Stimulated activated CD4-positive, alpha-beta T cell treated with anti-CD3 and anti-CD28 coated beads, Interleukin-4, amount 100 ng/mL, for 1 hour (primary cell): ENCODE measurements at regions not wholly inside any gene's neighbourhood (a gene's known extent, or its start where the extent isn't known, plus 50 kb on each side); places are given as distances from the start of the nearest gene placed in this dataset.
"Not testable (repeated sequence)": the region's sequence is repeated elsewhere in the genome, so short reads cannot be mapped to it uniquely, and the experiment has no call there.

Experiments used
- DNase-seq: peaks from one replicate; pipeline ENCODE4 v3.0.0-alpha.2; 2020

- not testable (repeated sequence) for DNase-seq
Observed at GRCh38 chr15:37427393-37427792, 327.0 kb upstream of the MEIS2 start.

DNA sequence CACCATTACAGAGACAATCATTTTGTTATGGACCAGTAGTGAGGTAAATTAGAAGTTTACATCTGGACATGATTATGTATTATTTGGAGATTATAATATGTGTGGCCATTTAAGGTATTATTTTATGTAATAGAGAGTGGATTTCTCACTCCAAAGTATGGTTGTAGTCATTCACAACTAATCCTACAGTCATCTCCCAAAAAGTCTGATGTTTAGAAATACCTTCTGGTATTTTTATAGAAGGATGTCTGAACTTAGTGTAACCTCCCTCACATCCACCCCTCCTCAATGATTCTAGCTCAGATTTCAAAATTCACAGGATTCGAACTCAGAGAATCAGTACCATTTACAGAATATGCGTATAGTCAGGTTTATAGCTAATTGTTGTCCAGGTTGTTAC, 346.6 kb upstream of the MEIS2 start:
- DNase-seq = no peak

- DNase-seq = no peak
Observed at GRCh38 chr15:37452498-37452897, 352.1 kb upstream of the MEIS2 start.

DNA sequence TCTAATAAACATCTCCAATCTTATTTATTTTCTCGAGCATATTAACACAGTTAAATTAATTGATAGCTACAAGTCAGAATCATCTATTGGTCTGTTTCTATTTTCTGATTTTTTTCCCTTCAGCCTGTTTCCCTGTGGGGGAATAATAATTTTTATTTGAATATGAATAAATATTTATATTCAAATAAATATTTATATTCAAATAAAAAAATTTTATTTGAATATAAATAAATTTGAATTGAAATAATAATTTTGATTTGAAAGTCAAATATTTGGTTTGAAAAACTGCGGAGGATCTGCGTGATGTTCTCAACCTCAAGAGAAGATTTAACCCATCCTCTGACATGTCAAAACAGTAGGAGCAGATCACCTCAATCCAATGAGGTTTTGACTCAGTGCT, 380.1 kb upstream of the MEIS2 start:
- DNase-seq = no peak

- no peak for DNase-seq
Observed at GRCh38 chr15:37481126-37481525, 380.8 kb upstream of the MEIS2 start.

DNA sequence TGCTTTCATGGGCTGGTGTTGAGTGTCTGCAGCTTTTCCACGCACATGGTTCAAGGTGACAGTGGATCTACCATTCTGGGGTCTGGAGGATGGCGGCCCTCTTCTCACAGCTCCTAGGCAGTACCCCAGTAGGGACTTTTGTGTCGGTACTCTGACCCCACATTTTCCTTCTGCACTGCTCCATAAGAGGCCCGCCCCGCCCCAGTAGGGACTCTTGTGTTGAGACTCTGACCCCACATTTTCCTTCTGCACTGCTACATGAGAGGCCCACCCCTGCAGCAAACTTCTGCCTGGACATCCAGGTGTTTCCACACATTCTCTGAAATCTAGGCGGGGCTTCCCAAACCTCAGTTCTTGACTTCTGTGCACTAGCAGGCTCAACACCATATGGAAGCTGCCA, 383.4 kb upstream of the MEIS2 start:
- no peak for DNase-seq

GRCh38 chr15:37485056-37485455, 384.7 kb upstream of the MEIS2 start:
- no peak for DNase-seq

DNA sequence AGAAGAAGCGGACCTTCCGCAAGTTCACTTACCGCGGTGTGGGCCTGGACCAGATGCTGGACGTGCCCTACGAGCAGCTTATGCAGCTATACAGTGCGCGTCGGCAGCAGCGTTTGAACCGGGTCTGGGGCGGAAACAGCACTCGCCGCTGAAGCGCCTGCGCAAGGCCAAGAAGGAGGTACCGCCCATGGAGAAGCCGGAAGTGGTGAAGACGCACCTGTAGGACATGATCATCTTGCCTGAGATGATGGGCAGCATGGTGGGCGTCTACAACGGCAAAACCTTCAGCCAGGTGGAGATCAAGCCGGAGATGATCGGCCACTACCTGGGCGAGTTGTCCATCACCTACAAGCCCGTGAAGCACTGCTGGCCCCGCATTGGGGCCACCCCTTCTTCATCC, 390.4 kb upstream of the MEIS2 start:
- DNase-seq = no peak

DNA sequence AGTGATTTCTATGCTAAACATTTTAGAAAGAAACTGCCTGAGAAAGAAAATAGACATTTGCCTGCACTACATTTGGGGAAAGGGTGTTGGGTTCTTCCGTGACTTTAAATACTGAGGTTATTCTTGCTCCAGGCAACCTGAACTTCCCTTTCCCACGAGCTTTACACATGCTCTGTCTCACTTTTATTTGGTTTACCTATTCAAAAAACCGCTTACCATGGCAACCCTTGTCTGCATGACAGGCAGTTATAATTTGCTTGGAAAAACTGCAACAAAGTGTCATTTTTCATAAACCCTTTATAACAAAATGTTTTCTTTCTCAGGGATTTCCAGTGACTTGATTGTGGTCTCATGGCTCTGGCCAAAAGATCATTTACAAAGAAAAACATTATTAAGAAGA, 416.3 kb upstream of the MEIS2 start:
- no peak for DNase-seq

DNA sequence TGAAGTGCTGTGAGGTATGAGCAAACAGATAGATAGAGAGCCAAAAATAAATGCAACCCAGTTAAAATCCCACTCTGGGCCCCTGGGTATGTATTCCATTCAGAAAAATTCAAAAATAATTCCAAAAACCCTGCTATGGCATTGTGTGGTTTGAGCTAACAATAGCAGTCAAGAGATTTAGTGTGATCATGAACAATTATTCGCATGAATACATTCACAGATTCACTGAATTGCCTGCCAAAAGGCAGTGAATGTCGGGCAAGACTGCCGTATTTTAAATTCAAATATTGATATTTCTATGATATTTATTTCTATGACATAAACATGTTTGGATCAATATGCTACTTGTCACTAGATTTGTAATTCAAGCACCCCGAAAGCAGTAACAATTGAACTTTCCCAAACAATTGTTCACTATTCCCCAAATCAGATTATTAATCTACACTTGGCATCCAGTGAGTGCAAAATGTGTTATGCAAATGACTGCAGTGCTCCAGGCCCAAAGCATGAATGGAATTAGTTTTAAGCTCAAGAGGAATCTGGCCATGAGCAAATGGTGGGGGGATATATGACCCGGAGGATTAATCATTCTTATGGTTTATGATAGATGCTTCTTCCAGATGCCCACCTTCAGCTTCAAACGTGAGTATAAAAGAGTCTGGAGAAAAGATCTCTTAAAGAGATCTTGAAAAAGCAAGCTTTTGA, 417.0 kb upstream of the MEIS2 start:
- DNase-seq = no peak

DNA sequence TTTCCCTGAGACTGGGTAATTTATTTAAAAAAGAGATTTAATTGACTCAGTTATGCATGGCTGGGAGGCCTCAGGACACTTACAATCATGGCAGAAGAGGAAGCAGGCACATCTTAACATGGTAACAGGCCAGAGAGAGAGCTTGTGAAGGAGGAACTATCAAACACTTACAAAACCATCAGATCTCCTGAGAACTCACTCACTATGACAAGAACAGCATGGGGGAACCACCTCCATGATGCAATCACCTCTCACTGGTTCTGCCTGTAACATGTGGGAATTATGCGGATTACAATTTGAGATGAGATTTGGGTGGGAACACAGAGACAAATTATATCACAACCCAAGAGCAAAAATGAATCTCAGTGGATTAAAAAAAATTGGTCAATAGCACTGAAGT, 416.0 kb upstream of the TMCO5A start:
- DNase-seq = no peak

- no peak for DNase-seq
Observed at GRCh38 chr15:37520026-37520425, 414.4 kb upstream of the TMCO5A start.

- DNase-seq = no peak
Observed at GRCh38 chr15:37520882-37521281, 413.6 kb upstream of the TMCO5A start.

DNA sequence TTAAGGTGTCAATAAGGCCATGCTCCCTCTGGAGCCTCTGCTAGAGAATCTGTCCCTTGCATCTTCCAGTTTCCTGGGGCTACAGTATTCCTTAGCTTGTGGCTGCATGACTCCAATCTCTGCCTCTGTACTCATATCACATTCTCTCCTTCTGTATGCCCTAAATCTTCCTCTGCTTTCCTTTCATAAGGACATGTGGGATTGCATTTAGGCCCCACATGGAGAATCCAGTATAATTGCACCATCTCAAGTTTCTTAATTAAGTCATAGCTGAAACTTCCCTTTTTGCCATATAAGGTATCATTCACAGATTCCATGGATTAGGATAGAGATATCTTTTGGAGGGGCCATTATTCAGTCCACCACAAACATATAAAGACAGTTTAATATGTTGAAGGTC, 409.8 kb upstream of the TMCO5A start:
- no peak for DNase-seq

- no peak for DNase-seq
Observed at GRCh38 chr15:37528432-37528831, 406.0 kb upstream of the TMCO5A start.

GRCh38 chr15:37536967-37537605, 397.4 kb upstream of the TMCO5A start:
- no peak for DNase-seq

DNA sequence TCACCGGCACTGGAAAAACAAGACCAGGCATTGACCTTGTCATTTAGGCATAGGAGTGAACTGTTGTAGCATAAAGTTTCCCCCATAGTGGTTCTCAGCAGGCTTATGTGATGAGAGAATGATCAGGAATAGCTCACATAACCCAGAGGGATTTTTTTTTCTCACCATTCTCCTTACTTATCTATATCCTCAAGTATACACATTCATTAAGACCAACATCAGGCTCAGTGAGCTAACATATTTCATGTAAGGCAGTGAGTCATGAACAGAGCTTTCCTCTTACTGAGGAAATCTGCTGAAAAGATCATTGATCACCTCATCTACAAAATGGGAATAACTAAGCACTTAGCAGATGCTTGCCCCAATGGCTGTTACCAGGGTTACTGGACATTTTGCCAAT, 396.6 kb upstream of the TMCO5A start:
- DNase-seq = no peak

GRCh38 chr15:37548116-37548515, 386.3 kb upstream of the TMCO5A start:
- no peak for DNase-seq

DNA sequence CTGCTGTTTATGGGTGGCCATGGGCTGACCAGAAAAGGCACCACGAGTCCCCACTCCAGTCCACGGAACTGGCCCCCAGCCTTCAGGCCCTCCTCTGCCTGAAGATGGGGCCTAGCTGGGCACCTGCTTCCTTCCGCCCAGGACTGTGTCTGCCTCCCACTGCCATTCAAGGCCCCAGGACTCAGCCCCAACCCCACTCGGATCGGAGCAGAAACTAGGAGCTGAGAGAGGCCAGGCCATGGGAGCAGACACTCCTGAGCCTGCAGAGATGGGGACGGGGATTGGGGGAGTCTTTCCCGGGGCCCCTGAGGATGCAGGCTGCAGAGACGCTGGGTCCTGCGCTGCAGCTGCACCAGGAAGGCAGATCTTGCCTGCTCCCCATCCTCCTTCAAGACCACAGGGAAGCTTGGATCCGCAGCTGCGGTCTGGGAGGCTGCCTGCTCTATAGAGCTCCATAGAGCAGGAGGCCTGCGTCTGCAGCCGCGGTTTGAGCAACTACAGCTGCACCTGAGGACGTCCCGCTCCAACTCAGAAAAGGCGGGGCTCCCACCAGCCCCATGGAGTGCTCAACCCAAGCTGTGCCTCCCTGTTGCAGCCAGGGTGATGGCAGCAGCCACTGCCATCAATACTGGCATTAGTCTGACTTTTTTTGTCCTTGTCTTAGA, 383.9 kb upstream of the TMCO5A start:
- no peak for DNase-seq

- no peak for DNase-seq
Observed at GRCh38 chr15:37572401-37572800, 362.0 kb upstream of the TMCO5A start.

GRCh38 chr15:37574985-37575384, 359.5 kb upstream of the TMCO5A start:
- DNase-seq = no peak

DNA sequence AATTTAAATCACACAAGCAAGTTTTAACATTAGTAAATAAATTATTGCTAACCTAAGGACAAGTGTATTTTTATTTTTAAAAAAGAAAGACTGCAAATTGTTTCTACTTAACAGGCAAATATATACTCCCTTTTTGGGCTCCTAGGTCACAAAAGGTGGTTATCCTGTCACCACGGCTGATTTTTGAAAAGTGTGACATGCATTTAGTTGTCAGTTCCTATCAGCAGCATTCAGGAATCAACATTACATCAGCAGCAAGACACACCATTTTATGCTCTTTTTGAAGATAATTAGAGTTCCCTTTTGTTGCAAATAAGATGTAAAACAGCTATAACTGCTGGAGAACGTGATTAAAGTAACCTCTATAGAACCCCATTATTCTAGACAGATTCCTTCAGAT, 357.5 kb upstream of the TMCO5A start:
- DNase-seq = no peak

- DNase-seq = no peak
Observed at GRCh38 chr15:37581866-37582532, 352.4 kb upstream of the TMCO5A start.

- DNase-seq = no peak
Observed at GRCh38 chr15:37582852-37583251, 351.6 kb upstream of the TMCO5A start.
